SH-SY5Y (cell line): ENCODE measurements at regions not wholly inside any gene's neighbourhood (a gene's known extent, or its start where the extent isn't known, plus 50 kb on each side); places are given as distances from the start of the nearest gene placed in this dataset.

Experiments used
- GATA2 ChIP-seq: IDR thresholded peaks from 2 replicates; pipeline ENCODE4 v1.6.1; 2011; ENCODE audit warnings: mild to moderate bottlenecking, low read depth, low read length
- GATA3 ChIP-seq: IDR thresholded peaks from 2 replicates; pipeline ENCODE4 v1.6.1; 2011; ENCODE audit warnings: low read depth, mild to moderate bottlenecking, low read length, moderate library complexity

GRCh38 chr16:77548766-77549165, 113.9 kb upstream of the ADAMTS18 start:
- TF ChIP-seq GATA3, result no peak
- no peak for TF ChIP-seq GATA2
